K562 (cell line): ENCODE measurements at regions not wholly inside any gene's neighbourhood (a gene's known extent, or its start where the extent isn't known, plus 50 kb on each side); places are given as distances from the start of the nearest gene placed in this dataset.
"Not testable (repeated sequence)": the region's sequence is repeated elsewhere in the genome, so short reads cannot be mapped to it uniquely, and the experiment has no call there.

Experiments
- JUNB ChIP-seq: fragments of 450-650 bp; formaldehyde crosslinking; conservative IDR thresholded peaks from 2 replicates; pipeline ENCODE4 v1.4.0; 2020; ENCODE audit warnings: mild to moderate bottlenecking
- SRF ChIP-seq, 2 experiments: fragments of 250-450, 450-650 bp in 1 of 2; sonication (Bioruptor Pico) in 1 of 2; sonication (generic) in 1 of 2; formaldehyde crosslinking; IDR thresholded peaks; 2 replicates each; pipeline versions ENCODE4 v1.5.0 to v1.5.1; 2020 to 2022; ENCODE audit warnings: mild to moderate bottlenecking in 1 of 2, missing genetic modification reagents in 1 of 2

- TF ChIP-seq JUNB; SRF (CRISPR knock-in tag; IDR thresholded peaks at IDR 0.05): not testable (repeated sequence)
Observed at GRCh38 chr17:49900801-49901200, 52.9 kb upstream of the TAC4 start.
